Transverse colon (tissue), 4 donors: ENCODE measurements at regions not wholly inside any gene's neighbourhood (a gene's known extent, or its start where the extent isn't known, plus 50 kb on each side); places are given as distances from the start of the nearest gene placed in this dataset.

Source experiments
- EP300 ChIP-seq: sonication (generic); formaldehyde crosslinking; IDR thresholded peaks from one replicate; pipeline ENCODE4 v1.6.1; 2017; ENCODE audit warnings: antibody characterized with exemption, low read depth
- POLR2A ChIP-seq: fragments of 450-650 bp; IDR thresholded peaks from one replicate; pipeline ENCODE4 v1.6.1; 2016; ENCODE audit warnings: antibody characterized with exemption, mild to moderate bottlenecking, moderate library complexity
- POLR2AphosphoS5 ChIP-seq, 3 donors: sonication (generic); formaldehyde crosslinking; IDR thresholded peaks; one replicate each; pipeline ENCODE4 v1.6.1; 2016; ENCODE audit warnings: antibody characterized with exemption in 3 of 3
- TF ChIP-seq, protein P1 (sequence below), 5 experiments: fragments of 200-600 bp in 3 of 5; fragments of 450-650 bp in 2 of 5; sonication (generic) in 3 of 5; IDR thresholded peaks; 1 replicate in 2 of 5; 2 replicates in 3 of 5; pipeline ENCODE4 v1.5.1; 2016 to 2017; ENCODE audit warnings: antibody characterized with exemption in 5 of 5, inconsistent platforms in 3 of 5, mild to moderate bottlenecking in 2 of 5, moderate library complexity in 1 of 5

DNA sequence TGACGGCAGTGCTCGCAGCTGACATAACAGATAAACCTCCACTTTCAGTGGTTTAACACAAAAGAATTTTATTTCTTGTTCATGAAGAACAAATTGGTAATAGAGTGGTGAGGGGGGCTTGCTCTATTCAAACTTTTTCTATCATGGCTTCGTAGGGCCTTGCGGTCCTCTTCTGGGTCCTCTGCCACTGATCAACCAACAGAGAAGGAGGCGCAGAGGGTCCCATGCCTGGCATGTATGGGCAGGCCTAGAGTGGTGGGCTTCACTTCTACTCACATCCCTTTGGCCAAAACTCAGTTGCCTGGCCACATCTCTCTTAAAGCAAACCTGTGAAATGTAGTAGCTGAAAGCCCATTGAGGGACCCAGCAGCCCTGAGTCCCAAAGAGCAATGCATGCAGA is 460.5 kb downstream of the SIPA1L2 start:
- TF ChIP-seq POLR2AphosphoS5 (IDR thresholded peaks at IDR 0.05) (no peak), POLR2A (no peak), EP300 (no peak)
- TF ChIP-seq, protein P1, sequence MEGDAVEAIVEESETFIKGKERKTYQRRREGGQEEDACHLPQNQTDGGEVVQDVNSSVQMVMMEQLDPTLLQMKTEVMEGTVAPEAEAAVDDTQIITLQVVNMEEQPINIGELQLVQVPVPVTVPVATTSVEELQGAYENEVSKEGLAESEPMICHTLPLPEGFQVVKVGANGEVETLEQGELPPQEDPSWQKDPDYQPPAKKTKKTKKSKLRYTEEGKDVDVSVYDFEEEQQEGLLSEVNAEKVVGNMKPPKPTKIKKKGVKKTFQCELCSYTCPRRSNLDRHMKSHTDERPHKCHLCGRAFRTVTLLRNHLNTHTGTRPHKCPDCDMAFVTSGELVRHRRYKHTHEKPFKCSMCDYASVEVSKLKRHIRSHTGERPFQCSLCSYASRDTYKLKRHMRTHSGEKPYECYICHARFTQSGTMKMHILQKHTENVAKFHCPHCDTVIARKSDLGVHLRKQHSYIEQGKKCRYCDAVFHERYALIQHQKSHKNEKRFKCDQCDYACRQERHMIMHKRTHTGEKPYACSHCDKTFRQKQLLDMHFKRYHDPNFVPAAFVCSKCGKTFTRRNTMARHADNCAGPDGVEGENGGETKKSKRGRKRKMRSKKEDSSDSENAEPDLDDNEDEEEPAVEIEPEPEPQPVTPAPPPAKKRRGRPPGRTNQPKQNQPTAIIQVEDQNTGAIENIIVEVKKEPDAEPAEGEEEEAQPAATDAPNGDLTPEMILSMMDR (IDR thresholded peaks at IDR 0.05) = no peak
